GM12878 (cell line): ENCODE measurements at regions not wholly inside any gene's neighbourhood (a gene's known extent, or its start where the extent isn't known, plus 50 kb on each side); places are given as distances from the start of the nearest gene placed in this dataset.

Source experiments
- CTCF ChIP-seq, 3 experiments: IDR thresholded peaks in 2 of 3; conservative IDR thresholded peaks in 1 of 3; 2 replicates each; pipeline ENCODE4 v1.5.1; 2011; ENCODE audit warnings: low read depth in 3 of 3, low read length in 3 of 3, mild to moderate bottlenecking in 3 of 3, control low read depth in 2 of 3, moderate library complexity in 2 of 3, inconsistent platforms in 1 of 3, mixed read lengths in 1 of 3; ENCODE audit not compliant: control insufficient read depth in 2 of 3, insufficient read depth in 1 of 3; ENCODE audit errors: extremely low read depth in 1 of 3
- IKZF2 ChIP-seq, 2 experiments: fragments of 450-650 bp; IDR thresholded peaks; 2 replicates each; pipeline ENCODE4 v1.6.1; 2017; ENCODE audit warnings: mild to moderate bottlenecking in 2 of 2, moderate library complexity in 2 of 2

GRCh38 chr22:47393191-47393590 is 630.7 kb downstream of the TBC1D22A start:
- TF ChIP-seq CTCF (IDR thresholded peaks at IDR 0.05 in 2 of 3, conservative IDR thresholded peaks at IDR 0.05 in 1 of 3; ENCODE audit: control insufficient read depth in 2 of 3, extremely low read depth in 1 of 3, insufficient read depth in 1 of 3, low read depth in 3 of 3, low read length in 3 of 3): no peak
- no peak for TF ChIP-seq IKZF2 (IDR thresholded peaks at IDR 0.05)
